NCI-H524 (cell line): ENCODE measurements at regions not wholly inside any gene's neighbourhood (a gene's known extent, or its start where the extent isn't known, plus 50 kb on each side); places are given as distances from the start of the nearest gene placed in this dataset.
"Not testable (repeated sequence)": the region's sequence is repeated elsewhere in the genome, so short reads cannot be mapped to it uniquely, and the experiment has no call there.

Source experiments
- DNase-seq, 2 experiments: peaks; one replicate each; lab custom pipeline; 2025; lab: John Stamatoyannopoulos, UW

- DNase-seq: not testable (repeated sequence)
Measured at GRCh38 chr10:90119631-90120280, 418.4 kb downstream of the KIF20B start.

- DNase-seq: no peak
Measured at GRCh38 chr10:90125456-90126255, 424.3 kb downstream of the KIF20B start.

GRCh38 chr10:90126256-90126595 lies 424.8 kb downstream of the KIF20B start:
- no peak for DNase-seq

- no peak for DNase-seq
Measured at GRCh38 chr10:90130321-90131086, 429.1 kb downstream of the KIF20B start.

GRCh38 chr10:90133606-90134005 lies 432.2 kb downstream of the KIF20B start:
- DNase-seq: no peak

GRCh38 chr10:90136731-90137316 lies 435.4 kb downstream of the KIF20B start:
- DNase-seq: no peak

GRCh38 chr10:90138844-90139243 lies 437.5 kb downstream of the KIF20B start:
- DNase-seq: peak in 1 of 2 experiments; percentile 18

- DNase-seq: no peak
Measured at GRCh38 chr10:90141791-90142190, 440.4 kb downstream of the KIF20B start.

- DNase-seq: no peak
Measured at GRCh38 chr10:90143937-90144336, 442.5 kb downstream of the KIF20B start.

- peak in 1 of 2 experiments; percentile 21 for DNase-seq
Measured at GRCh38 chr10:90148116-90148855, 446.9 kb downstream of the KIF20B start.

GRCh38 chr10:90149563-90149962 lies 448.2 kb downstream of the KIF20B start:
- no peak for DNase-seq

GRCh38 chr10:90162271-90162853 lies 461.0 kb downstream of the KIF20B start:
- DNase-seq: no peak

GRCh38 chr10:90167174-90168064 lies 466.0 kb downstream of the KIF20B start:
- no peak for DNase-seq

GRCh38 chr10:90168244-90168643 lies 466.9 kb downstream of the KIF20B start:
- DNase-seq: no peak

GRCh38 chr10:90171014-90171722 lies 469.8 kb downstream of the KIF20B start:
- no peak for DNase-seq

- DNase-seq: no peak
Measured at GRCh38 chr10:90174531-90174930, 473.1 kb downstream of the KIF20B start.

- peak; percentile 47 to 63 for DNase-seq
Measured at GRCh38 chr10:90175161-90175681, 473.8 kb downstream of the KIF20B start.

GRCh38 chr10:90179696-90180407 lies 478.5 kb downstream of the KIF20B start:
- DNase-seq: no peak
